Loucy (cell line): ENCODE measurements at regions not wholly inside any gene's neighbourhood (a gene's known extent, or its start where the extent isn't known, plus 50 kb on each side); places are given as distances from the start of the nearest gene placed in this dataset.

Source experiments
- H2AFZ ChIP-seq: fragments of 200-600 bp; sonication (generic); 2 replicates; pipeline ENCODE4 v1.6.0; 2016; ENCODE audit warnings: antibody characterized with exemption, mild to moderate bottlenecking, low read length, moderate library complexity
- H3F3A ChIP-seq: fragments of 200-600 bp; 2 replicates; pipeline ENCODE4 v1.6.0; 2016; ENCODE audit warnings: antibody characterized with exemption, low read depth, mild to moderate bottlenecking
- H3K27me3 ChIP-seq: fragments of 200-600 bp; sonication (generic); 2 replicates; pipeline ENCODE4 v1.6.1; 2014; ENCODE audit warnings: low read length, mild to moderate bottlenecking; ENCODE audit not compliant: insufficient read depth, poor library complexity, severe bottlenecking
- H3K36me3 ChIP-seq: fragments of 200-600 bp; sonication (generic); 2 replicates; pipeline ENCODE4 v1.6.1; 2016; ENCODE audit warnings: low read length; ENCODE audit not compliant: insufficient read depth
- H3K4me1 ChIP-seq: fragments of 200-600 bp; sonication (generic); 2 replicates; pipeline ENCODE4 v1.5.1; 2014; ENCODE audit warnings: low read length, mild to moderate bottlenecking; ENCODE audit not compliant: insufficient read depth, poor library complexity, severe bottlenecking
- H3K4me2 ChIP-seq: fragments of 200-600 bp; sonication (generic); 2 replicates; pipeline ENCODE4 v1.6.0; 2014; ENCODE audit warnings: antibody characterized with exemption, low read length, low read depth, mild to moderate bottlenecking; ENCODE audit not compliant: poor library complexity, severe bottlenecking
- H3K4me3 ChIP-seq: fragments of 200-600 bp; sonication (generic); 2 replicates; pipeline ENCODE4 v1.5.1; 2014; ENCODE audit warnings: low read length, mild to moderate bottlenecking, mixed read lengths; ENCODE audit not compliant: poor library complexity, severe bottlenecking
- H3K79me2 ChIP-seq: fragments of 200-600 bp; sonication (generic); 2 replicates; pipeline ENCODE4 v1.6.1; 2014; ENCODE audit warnings: low read length; ENCODE audit not compliant: insufficient read depth
- H3K9ac ChIP-seq: fragments of 200-600 bp; sonication (generic); 2 replicates; pipeline ENCODE4 v1.6.0; 2014; ENCODE audit warnings: mild to moderate bottlenecking, low read depth, low read length, moderate library complexity; ENCODE audit not compliant: poor library complexity, severe bottlenecking
- H3K9me2 ChIP-seq: fragments of 200-600 bp; sonication (generic); replicated peaks from 2 replicates; pipeline ENCODE4 v1.6.1; 2016; ENCODE audit warnings: low read depth, low read length, mixed read lengths
- H3K9me3 ChIP-seq: fragments of 200-600 bp; sonication (generic); 2 replicates; pipeline ENCODE4 v1.6.1; 2014; ENCODE audit warnings: mild to moderate bottlenecking, antibody characterized with exemption, low read length, low read depth; ENCODE audit not compliant: insufficient read depth
- H4K20me1 ChIP-seq: fragments of 200-600 bp; sonication (generic); 2 replicates; pipeline ENCODE4 v1.6.0; 2014; ENCODE audit warnings: antibody characterized with exemption, low read length, mild to moderate bottlenecking; ENCODE audit not compliant: insufficient read depth, poor library complexity, severe bottlenecking
- CTCF ChIP-seq: fragments of 200-600 bp; sonication (generic); conservative IDR thresholded peaks from 2 replicates; pipeline ENCODE4 v1.5.1; 2014; ENCODE audit warnings: mild to moderate bottlenecking, antibody characterized with exemption, low read length
- EZH2phosphoT487 ChIP-seq: fragments of 200-600 bp; IDR thresholded peaks from 2 replicates; pipeline ENCODE4 v1.6.1; 2018; ENCODE audit warnings: antibody characterized with exemption, mild to moderate bottlenecking, moderate library complexity, borderline replicate concordance

DNA sequence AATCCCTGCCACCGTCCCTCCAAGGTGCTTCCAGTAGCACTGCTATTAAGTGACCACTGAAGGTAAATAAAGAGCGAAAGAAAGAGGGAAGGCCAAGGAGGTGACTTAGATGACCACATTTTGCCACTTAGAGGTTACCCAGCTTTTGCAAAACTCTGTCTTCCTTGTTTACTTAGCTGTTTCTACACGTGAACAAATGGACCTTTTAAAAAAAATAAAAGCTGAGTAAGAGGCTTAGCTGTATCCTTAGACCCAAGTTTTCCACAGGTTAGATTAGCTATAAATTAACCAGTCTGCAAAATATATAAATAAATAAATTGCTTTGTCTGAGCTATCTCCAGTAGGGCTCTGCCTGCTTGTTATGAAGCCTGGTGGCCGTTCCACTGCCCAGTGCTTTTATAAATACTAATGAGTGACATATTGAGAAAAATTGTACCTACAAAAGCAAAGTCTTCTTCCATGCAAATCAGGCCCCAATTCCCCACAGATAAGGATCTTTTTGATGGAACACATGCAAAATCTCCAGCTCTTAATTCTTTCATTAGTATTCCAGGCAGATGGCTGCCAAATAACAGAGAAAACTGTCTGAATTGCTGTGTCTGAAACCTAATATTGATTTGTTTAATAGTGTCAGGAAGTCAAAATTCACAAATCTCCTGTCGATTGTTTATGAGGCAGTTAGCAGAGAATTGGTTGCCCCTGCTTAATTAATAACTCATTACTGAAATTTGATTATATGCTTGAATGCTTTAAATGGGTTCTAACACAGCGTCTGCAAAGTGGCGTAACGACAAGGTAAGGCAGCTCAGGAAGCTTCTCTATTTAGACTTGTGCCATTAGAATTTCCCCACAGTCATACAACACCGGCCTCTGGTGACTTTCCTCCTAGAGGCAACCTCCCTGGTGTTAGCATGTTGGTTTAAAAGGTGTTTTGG, 176.7 kb downstream of the EMX2 start:
- H3F3A ChIP-seq = no peaks in the 10 kb centered on the region
- no peaks in the 10 kb centered on the region for H3K27me3 ChIP-seq

GRCh38 chr10:117720931-117721835, 178.6 kb downstream of the EMX2 start:
- Histone ChIP-seq H4K20me1 (no peaks in the 10 kb centered on the region), H3F3A (no peaks in the 10 kb centered on the region), H3K79me2 (no peaks in the 10 kb centered on the region), H3K36me3 (no peaks in the 10 kb centered on the region), H3K4me3 (no peak overlapping the region), H3K9ac (no peak overlapping the region), H3K9me2 (no peaks in the 10 kb centered on the region), H3K9me3 (no peaks in the 10 kb centered on the region), H3K4me1 (no peaks in the 10 kb centered on the region), H2AFZ (no peak overlapping the region), H3K4me2 (no peak overlapping the region), H3K27me3 (no peaks in the 10 kb centered on the region)
- no peak for TF ChIP-seq EZH2phosphoT487
- no peak for TF ChIP-seq CTCF

More for the DNA sequence above, 176.7 kb downstream of the EMX2 start:
- no peaks in the 10 kb centered on the region for H3K79me2 ChIP-seq
- TF ChIP-seq CTCF (no peak), EZH2phosphoT487 (no peak)
- H3K4me1 ChIP-seq = no peaks in the 10 kb centered on the region
- H3K4me2 ChIP-seq = no peak overlapping the region
- H3K4me3 ChIP-seq = no peak overlapping the region
- no peaks in the 10 kb centered on the region for H4K20me1 ChIP-seq
- no peaks in the 10 kb centered on the region for H3K9me2 ChIP-seq
- H3K9ac ChIP-seq = no peak overlapping the region
- no peaks in the 10 kb centered on the region for H3K9me3 ChIP-seq
- no peaks in the 10 kb centered on the region for H3K36me3 ChIP-seq
- no peak overlapping the region for H2AFZ ChIP-seq

DNA sequence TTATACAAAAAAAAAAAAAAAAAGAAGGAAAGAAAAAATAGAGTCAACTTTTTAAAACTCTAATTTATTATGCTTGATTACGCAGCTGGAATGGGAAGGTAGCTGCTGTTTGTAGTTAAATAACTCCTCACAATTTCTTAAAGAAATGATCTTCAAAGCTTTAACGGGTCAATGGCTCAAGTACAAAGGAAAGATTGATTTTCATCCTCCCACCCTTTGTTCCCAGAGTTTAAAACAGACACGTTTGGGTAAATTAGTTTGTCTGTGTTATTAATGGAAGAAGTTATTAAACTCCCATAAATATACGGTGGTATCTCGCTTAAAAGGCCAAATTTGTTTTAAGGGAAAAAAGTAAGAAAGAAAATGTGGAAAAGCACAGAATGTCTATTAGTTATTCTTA, 179.3 kb downstream of the EMX2 start:
- H3K36me3 ChIP-seq = no peaks in the 10 kb centered on the region
- H2AFZ ChIP-seq = no peak overlapping the region
- no peaks in the 10 kb centered on the region for H3F3A ChIP-seq
- H3K79me2 ChIP-seq = no peaks in the 10 kb centered on the region
- no peak overlapping the region for H3K9ac ChIP-seq
- no peaks in the 10 kb centered on the region for H4K20me1 ChIP-seq
- no peak for TF ChIP-seq EZH2phosphoT487
- TF ChIP-seq CTCF = no peak
- H3K27me3 ChIP-seq = no peaks in the 10 kb centered on the region
- no peak overlapping the region for H3K4me2 ChIP-seq
- no peaks in the 10 kb centered on the region for H3K9me2 ChIP-seq
- no peaks in the 10 kb centered on the region for H3K9me3 ChIP-seq
- H3K4me3 ChIP-seq = no peak overlapping the region
- no peaks in the 10 kb centered on the region for H3K4me1 ChIP-seq
